Subcutaneous abdominal adipose tissue (tissue), 5 donors: ENCODE measurements at regions not wholly inside any gene's neighbourhood (a gene's known extent, or its start where the extent isn't known, plus 50 kb on each side); places are given as distances from the start of the nearest gene placed in this dataset.

Source experiments
- H3K27ac ChIP-seq: one replicate; pipeline ENCODE4 v1.7.0; 2013; ENCODE audit warnings: low read depth, mild to moderate bottlenecking, inconsistent platforms, low read length, moderate library complexity
- H3K27me3 ChIP-seq, 5 donors: one replicate each; pipeline ENCODE4 v1.7.0; 2013; ENCODE audit warnings: low read length in 5 of 5, inconsistent platforms in 1 of 5; ENCODE audit not compliant: control insufficient read depth in 5 of 5, insufficient read depth in 4 of 5
- H3K36me3 ChIP-seq, 5 donors: one replicate each; pipeline ENCODE4 v1.7.0; 2013; ENCODE audit warnings: low read length in 5 of 5; ENCODE audit not compliant: control insufficient read depth in 5 of 5, insufficient read depth in 5 of 5
- H3K4me1 ChIP-seq, 5 donors: one replicate each; pipeline ENCODE4 v1.7.0; 2013; ENCODE audit warnings: low read length in 5 of 5, mild to moderate bottlenecking in 3 of 5, moderate library complexity in 1 of 5; ENCODE audit not compliant: control insufficient read depth in 5 of 5, insufficient read depth in 5 of 5
- H3K4me3 ChIP-seq, 5 donors: one replicate each; pipeline ENCODE4 v1.7.0; 2013; ENCODE audit warnings: low read length in 5 of 5, low read depth in 1 of 5
- H3K9ac ChIP-seq, 5 donors: one replicate each; pipeline ENCODE4 v1.7.0; 2013; ENCODE audit warnings: low read length in 5 of 5, mild to moderate bottlenecking in 4 of 5, moderate library complexity in 3 of 5
- H3K9me3 ChIP-seq, 5 donors: one replicate each; pipeline ENCODE4 v1.7.0; 2013; ENCODE audit warnings: low read length in 5 of 5; ENCODE audit not compliant: control insufficient read depth in 5 of 5
- donor health status: healthy.
- donor health status: healthy.
- donor health status: healthy.
- donor health status: healthy.
- donor health status: healthy.

DNA sequence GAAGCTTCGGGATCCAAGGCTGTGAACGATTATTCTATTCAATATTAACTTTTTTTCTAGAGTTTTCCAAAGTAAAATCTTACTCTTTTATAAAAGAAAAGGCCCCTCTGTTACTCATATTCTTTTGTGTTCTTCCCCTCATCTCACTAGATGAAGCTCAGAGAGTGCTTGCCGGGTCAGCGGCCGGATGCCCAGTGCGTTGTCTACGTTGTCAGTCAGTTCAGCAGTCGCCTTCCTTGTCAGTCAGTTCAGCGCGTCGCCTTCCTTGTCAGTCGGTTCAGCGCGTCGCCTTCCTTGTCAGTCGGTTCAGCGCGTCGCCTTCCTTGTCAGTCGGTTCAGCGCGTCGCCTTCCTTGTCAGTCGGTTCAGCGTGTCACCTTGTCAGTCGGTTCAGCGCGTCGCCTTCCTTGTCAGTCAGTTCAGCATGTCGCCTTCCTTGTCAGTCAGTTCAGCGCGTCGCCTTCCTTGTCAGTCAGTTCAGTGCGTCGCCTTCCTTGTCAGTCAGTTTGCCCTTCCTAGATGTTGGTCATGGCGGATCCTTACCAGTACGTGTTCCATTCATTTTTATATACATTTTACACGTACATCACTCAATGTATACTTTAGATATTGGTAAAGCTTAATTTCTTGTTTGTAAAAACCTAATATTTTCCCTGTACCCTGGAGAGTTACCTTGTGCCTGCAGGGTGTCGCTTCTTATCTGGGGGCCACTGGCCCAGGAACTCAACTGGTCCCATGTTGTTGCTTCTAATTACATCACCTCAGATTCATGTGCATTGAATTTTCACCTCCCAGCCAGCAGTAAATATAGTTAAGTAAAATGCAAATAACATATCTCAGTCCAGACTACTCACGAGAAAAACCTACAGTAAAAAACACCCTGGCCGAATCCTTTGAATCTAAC, 206.9 kb downstream of the ASB1 start:
- H3K9ac ChIP-seq = no peak overlapping the region
- no peak overlapping the region for H3K27ac ChIP-seq
- no peaks in the 10 kb centered on the region for H3K9me3 ChIP-seq
- H3K27me3 ChIP-seq = peaks cover 0 to 4% (median 0%) of the 10 kb centered on the region in 5 donors
- H3K4me1 ChIP-seq = peaks cover 0 to 3% (median 0%) of the 10 kb centered on the region in 5 donors
- no peak overlapping the region for H3K4me3 ChIP-seq
- no peaks in the 10 kb centered on the region for H3K36me3 ChIP-seq

- H3K9ac ChIP-seq = no peak overlapping the region
- H3K27me3 ChIP-seq = peaks cover 0 to 4% (median 0%) of the 10 kb centered on the region in 5 donors
- H3K9me3 ChIP-seq = no peaks in the 10 kb centered on the region
- no peaks in the 10 kb centered on the region for H3K36me3 ChIP-seq
- H3K4me1 ChIP-seq = peaks cover 0 to 3% (median 0%) of the 10 kb centered on the region in 5 donors
- no peak overlapping the region for H3K4me3 ChIP-seq
- H3K27ac ChIP-seq = no peak overlapping the region
Measured at GRCh38 chr2:238634701-238635357, 208.1 kb downstream of the ASB1 start.

- Histone ChIP-seq H3K4me1 (peaks cover 0 to 3% (median 0%) of the 10 kb centered on the region in 5 donors), H3K4me3 (no peak overlapping the region), H3K27me3 (peaks cover 0 to 4% (median 0%) of the 10 kb centered on the region in 5 donors), H3K36me3 (no peaks in the 10 kb centered on the region), H3K9me3 (no peaks in the 10 kb centered on the region), H3K27ac (no peak overlapping the region), H3K9ac (no peak overlapping the region)
Measured at GRCh38 chr2:238635647-238636051, 208.9 kb downstream of the ASB1 start.

GRCh38 chr2:238636269-238637073, 209.7 kb downstream of the ASB1 start:
- H3K36me3 ChIP-seq = no peaks in the 10 kb centered on the region
- H3K4me1 ChIP-seq = peaks cover 0 to 3% (median 0%) of the 10 kb centered on the region in 5 donors
- no peak overlapping the region for H3K9ac ChIP-seq
- H3K27ac ChIP-seq = no peak overlapping the region
- no peaks in the 10 kb centered on the region for H3K9me3 ChIP-seq
- H3K27me3 ChIP-seq = peaks cover 0 to 4% (median 0%) of the 10 kb centered on the region in 5 donors
- no peak overlapping the region for H3K4me3 ChIP-seq

DNA sequence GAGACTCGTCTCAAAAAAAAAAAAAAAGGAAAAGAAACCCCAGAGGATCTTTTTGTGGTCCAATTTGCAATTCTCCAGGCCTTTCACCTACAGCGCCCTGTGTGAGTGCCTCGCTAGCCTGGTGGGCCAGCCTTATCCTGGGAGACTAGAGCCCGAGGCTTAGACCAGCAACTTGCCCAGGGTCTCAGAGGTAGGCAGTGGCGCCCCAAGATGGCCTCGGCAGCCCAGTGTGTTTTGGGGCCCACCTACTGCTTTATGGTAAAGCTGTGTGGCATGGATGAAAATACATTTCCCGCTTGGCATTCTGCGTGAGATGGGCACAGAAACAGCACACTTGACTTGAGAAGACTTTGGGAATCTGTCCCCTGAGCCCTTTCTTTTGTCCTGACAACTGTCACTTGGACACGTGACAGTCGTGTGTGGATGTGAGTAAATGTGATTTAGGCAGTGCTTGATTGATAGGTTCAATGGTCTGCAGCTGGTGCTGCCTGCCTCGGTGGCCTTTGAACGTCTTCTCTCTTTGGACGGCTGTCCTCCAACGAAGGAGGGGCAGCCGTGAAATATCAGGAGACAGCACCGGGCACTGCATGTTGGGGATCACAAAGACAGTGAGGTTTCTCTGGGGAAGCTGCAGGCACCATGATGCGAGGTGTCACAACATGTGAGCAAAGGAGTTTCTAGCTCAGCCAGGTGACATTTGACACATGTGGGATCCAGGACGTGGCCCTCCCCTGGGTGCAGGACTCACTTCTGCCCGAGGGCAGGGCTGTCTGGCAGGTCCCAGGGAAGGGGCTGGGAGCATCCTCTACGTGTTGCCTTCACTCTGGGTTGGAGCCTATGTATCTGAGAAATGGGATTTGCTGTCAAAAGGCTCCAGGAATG, 209.5 kb upstream of the TWIST2 start:
- no peaks in the 10 kb centered on the region for H3K36me3 ChIP-seq
- H3K9ac ChIP-seq = no peak overlapping the region
- peaks cover 0 to 4% (median 0%) of the 10 kb centered on the region in 5 donors for H3K27me3 ChIP-seq
- H3K4me1 ChIP-seq = peaks cover 0 to 3% (median 0%) of the 10 kb centered on the region in 5 donors
- H3K27ac ChIP-seq = no peak overlapping the region
- no peak overlapping the region for H3K4me3 ChIP-seq
- H3K9me3 ChIP-seq = no peaks in the 10 kb centered on the region

- no peaks in the 10 kb centered on the region for H3K9me3 ChIP-seq
- H3K36me3 ChIP-seq = no peaks in the 10 kb centered on the region
- peaks cover 0 to 5% (median 0%) of the 10 kb centered on the region in 5 donors for H3K27me3 ChIP-seq
- H3K4me3 ChIP-seq = no peak overlapping the region
- no peak overlapping the region for H3K27ac ChIP-seq
- peaks cover 0 to 6% (median under 1%) of the 10 kb centered on the region in 5 donors for H3K4me1 ChIP-seq
- no peak overlapping the region for H3K9ac ChIP-seq
Measured at GRCh38 chr2:238638982-238639628, 208.8 kb upstream of the TWIST2 start.

GRCh38 chr2:238640486-238640885, 207.4 kb upstream of the TWIST2 start:
- Histone ChIP-seq H3K27me3 (peaks cover 0 to 4% (median 0%) of the 10 kb centered on the region in 5 donors), H3K36me3 (no peaks in the 10 kb centered on the region), H3K9ac (no peak overlapping the region), H3K9me3 (no peaks in the 10 kb centered on the region), H3K4me1 (peaks cover 0 to 12% (median 3%) of the 10 kb centered on the region in 5 donors), H3K27ac (no peak overlapping the region), H3K4me3 (no peak overlapping the region)

GRCh38 chr2:238642973-238643372, 204.9 kb upstream of the TWIST2 start:
- Histone ChIP-seq H3K4me1 (peaks cover 0 to 9% (median 3%) of the 10 kb centered on the region in 5 donors), H3K27ac (no peak overlapping the region), H3K9me3 (no peaks in the 10 kb centered on the region), H3K36me3 (no peaks in the 10 kb centered on the region), H3K4me3 (no peak overlapping the region), H3K27me3 (peaks cover 0 to 4% (median 0%) of the 10 kb centered on the region in 5 donors), H3K9ac (no peak overlapping the region)
